HCT116 (cell line): ENCODE measurements at regions not wholly inside any gene's neighbourhood (a gene's known extent, or its start where the extent isn't known, plus 50 kb on each side); places are given as distances from the start of the nearest gene placed in this dataset.

Experiments
- ATAC-seq: fragments of 200-7000 bp; cut with Tn5 transposase; 2 replicates; pipeline ENCODE4 v1.9.1; 2020; ENCODE audit warnings: mild to moderate bottlenecking, moderate library complexity
- BruUV-seq: library from RNA; stranded (reverse); fragments of 400-500 nt; replicated peaks from 2 replicates; lab custom pipeline; 2021; lab: Mats Ljungman, UMichigan
- CTCF ChIA-PET: fragments of 300-600 bp; sonication (Branson Sonifier 250); formaldehyde crosslinking; loops from one replicate; lab custom pipeline; 2021; ENCODE audit warnings: antibody characterized with exemption; lab: Charles Lee
- POLR2A ChIA-PET: fragments of 300-600, 350-600 bp; sonication (Branson Sonifier 250); formaldehyde crosslinking; loops from one replicate; lab custom pipeline; 2021; ENCODE audit warnings: antibody characterized with exemption; lab: Charles Lee
- RAD21 ChIA-PET, 2 experiments: fragments of 300-600 bp; sonication (Branson Sonifier 250); formaldehyde crosslinking; loops; one replicate each; lab custom pipeline; 2023; ENCODE audit warnings: low total read pairs in 2 of 2; ENCODE audit not compliant: uncharacterized antibody in 2 of 2, unreplicated experiment in 2 of 2, low non-redundant PET in 1 of 2; lab: Charles Lee
- DNase-seq: peaks from one replicate; pipeline ENCODE4 v3.0.0-alpha.2; 2010; ENCODE audit warnings: low read depth, low spot score
- H2AFZ ChIP-seq: fragments of 200-600 bp; shearing (Covaris generic), sonication (generic); 2 replicates; pipeline ENCODE4 v1.6.1; 2017; ENCODE audit warnings: low read depth, mixed run types, mixed read lengths, antibody characterized with exemption, low read length; ENCODE audit not compliant: poor library complexity, severe bottlenecking
- H3K27ac ChIP-seq: 2 replicates; pipeline ENCODE4 v1.5.1; 2012; ENCODE audit warnings: low read depth, low read length
- H3K27me3 ChIP-seq: fragments of 200-600 bp; sonication (generic); 2 replicates; pipeline ENCODE4 v1.6.1; 2016; ENCODE audit warnings: mixed run types, low read length, mixed read lengths; ENCODE audit not compliant: insufficient read depth
- H3K36me3 ChIP-seq, 2 experiments: fragments of 200-500 bp in 1 of 2; fragments of 200-600 bp in 1 of 2; sonication (Bioruptor generic) in 1 of 2; sonication (generic) in 1 of 2; 2 replicates each; pipeline versions ENCODE4 v1.5.1 to v1.6.1; 2014 to 2016; ENCODE audit warnings: low read length in 2 of 2, inconsistent platforms in 1 of 2, mixed read lengths in 1 of 2, mixed run types in 1 of 2; ENCODE audit not compliant: insufficient read depth in 2 of 2, control insufficient read depth in 1 of 2
- H3K4me1 ChIP-seq, 2 experiments: fragments of 200-600 bp in 1 of 2; sonication (generic) in 1 of 2; 2 replicates each; pipeline versions ENCODE4 v1.5.1 to v1.6.1; 2012 to 2017; ENCODE audit warnings: low read length in 2 of 2, inconsistent platforms in 1 of 2, mild to moderate bottlenecking in 1 of 2, mixed read lengths in 1 of 2, mixed run types in 1 of 2, moderate library complexity in 1 of 2; ENCODE audit not compliant: insufficient read depth in 2 of 2, control insufficient read depth in 1 of 2
- H3K4me2 ChIP-seq: fragments of 200-600 bp; sonication (generic); 2 replicates; pipeline ENCODE4 v1.6.1; 2017; ENCODE audit warnings: mixed run types, low read length, mixed read lengths
- H3K4me3 ChIP-seq, 2 experiments: fragments of 200-600 bp in 1 of 2; sonication (generic) in 1 of 2; replicated peaks in 1 of 2; 2 replicates each; pipeline ENCODE4 v1.5.1; 2011 to 2016; ENCODE audit warnings: low read length in 2 of 2, control low read depth in 1 of 2, low read depth in 1 of 2, mild to moderate bottlenecking in 1 of 2, mixed read lengths in 1 of 2, mixed run types in 1 of 2
- H3K79me2 ChIP-seq: fragments of 200-600 bp; sonication (generic); 2 replicates; pipeline ENCODE4 v1.6.1; 2017; ENCODE audit warnings: mild to moderate bottlenecking, mixed run types, low read length, moderate library complexity, mixed read lengths; ENCODE audit not compliant: insufficient read depth
- H3K9ac ChIP-seq: fragments of 200-600 bp; sonication (generic); 2 replicates; pipeline ENCODE4 v1.6.1; 2016; ENCODE audit warnings: low read length, mixed read lengths
- H3K9me2 ChIP-seq: fragments of 200-600 bp; sonication (generic), shearing (Covaris generic); 2 replicates; pipeline ENCODE4 v1.6.1; 2017; ENCODE audit warnings: mixed run types, mild to moderate bottlenecking, moderate library complexity; ENCODE audit not compliant: insufficient read depth
- H3K9me3 ChIP-seq, 2 experiments: fragments of 200-500 bp in 1 of 2; fragments of 200-600 bp in 1 of 2; sonication (Bioruptor generic) in 1 of 2; sonication (generic) in 1 of 2; 2 replicates each; pipeline ENCODE4 v1.6.1; 2014 to 2017; ENCODE audit warnings: low read length in 2 of 2, mixed read lengths in 2 of 2, inconsistent platforms in 1 of 2, low read depth in 1 of 2, mild to moderate bottlenecking in 1 of 2, mixed run types in 1 of 2, moderate library complexity in 1 of 2; ENCODE audit not compliant: control insufficient read depth in 1 of 2, insufficient read depth in 1 of 2
- H4K20me1 ChIP-seq: fragments of 200-600 bp; sonication (generic), shearing (Covaris generic); 2 replicates; pipeline ENCODE4 v1.6.1; 2017; ENCODE audit warnings: mixed run types, mild to moderate bottlenecking, moderate library complexity; ENCODE audit not compliant: insufficient read depth
- CBX3 ChIP-seq: IDR thresholded peaks from 2 replicates; pipeline ENCODE4 v1.6.1; 2012; ENCODE audit warnings: low read depth
- CEBPB ChIP-seq: IDR thresholded peaks from 2 replicates; pipeline ENCODE4 v1.6.1; 2012; ENCODE audit warnings: low read depth
- EZH2 ChIP-seq: fragments of 200-600 bp; sonication (generic); IDR thresholded peaks from 2 replicates; pipeline ENCODE4 v1.6.1; 2017; ENCODE audit warnings: antibody characterized with exemption, mixed run types
- POLR2AphosphoS5 ChIP-seq: IDR thresholded peaks from 2 replicates; pipeline ENCODE4 v1.6.1; 2011; ENCODE audit warnings: mild to moderate bottlenecking, low read depth, low read length, moderate library complexity
- RAD21 ChIP-seq: IDR thresholded peaks from 2 replicates; pipeline ENCODE4 v1.6.1; 2012; ENCODE audit warnings: low read depth, mild to moderate bottlenecking
- SIN3A ChIP-seq: IDR thresholded peaks from 2 replicates; pipeline ENCODE4 v1.6.1; 2012; ENCODE audit warnings: low read depth
- SRF ChIP-seq: IDR thresholded peaks from 2 replicates; pipeline ENCODE4 v1.6.1; 2012; ENCODE audit warnings: low read depth
- TCF7L2 ChIP-seq: IDR thresholded peaks from 2 replicates; pipeline ENCODE4 v1.7.0; 2011; ENCODE audit warnings: borderline replicate concordance, inconsistent platforms; ENCODE audit not compliant: insufficient read depth, insufficient read length; ENCODE audit errors: extremely low read depth
- YY1 ChIP-seq: IDR thresholded peaks from 2 replicates; pipeline ENCODE4 v1.6.1; 2011; ENCODE audit warnings: low read length, low read depth, moderate library complexity, mild to moderate bottlenecking; ENCODE audit not compliant: insufficient replicate concordance; ENCODE audit errors: extremely low read depth
- ZFX ChIP-seq: fragments of 450-650 bp; IDR thresholded peaks from 2 replicates; pipeline ENCODE4 v1.6.1; 2017
- ZNF274 ChIP-seq: fragments of 200-500 bp; sonication (Bioruptor generic); IDR thresholded peaks from 2 replicates; pipeline ENCODE4 v1.6.1; 2014; ENCODE audit warnings: mild to moderate bottlenecking, low read depth, low read length, inconsistent platforms
- intact Hi-C: fragments of 100-400 bp; cut with micrococcal nuclease; formaldehyde crosslinking; loops from 2 replicates; pipeline ENCODE4 v1.10.0; 2022
- TF ChIP-seq, protein P1 (sequence below): IDR thresholded peaks from 2 replicates; pipeline ENCODE4 v1.6.1; 2012
- TF ChIP-seq, protein P2 (sequence below): IDR thresholded peaks from 2 replicates; pipeline ENCODE4 v1.6.1; 2012
- TF ChIP-seq, protein P3 (sequence below): IDR thresholded peaks from 2 replicates; pipeline ENCODE4 v1.6.1; 2012; ENCODE audit warnings: low read depth

DNA sequence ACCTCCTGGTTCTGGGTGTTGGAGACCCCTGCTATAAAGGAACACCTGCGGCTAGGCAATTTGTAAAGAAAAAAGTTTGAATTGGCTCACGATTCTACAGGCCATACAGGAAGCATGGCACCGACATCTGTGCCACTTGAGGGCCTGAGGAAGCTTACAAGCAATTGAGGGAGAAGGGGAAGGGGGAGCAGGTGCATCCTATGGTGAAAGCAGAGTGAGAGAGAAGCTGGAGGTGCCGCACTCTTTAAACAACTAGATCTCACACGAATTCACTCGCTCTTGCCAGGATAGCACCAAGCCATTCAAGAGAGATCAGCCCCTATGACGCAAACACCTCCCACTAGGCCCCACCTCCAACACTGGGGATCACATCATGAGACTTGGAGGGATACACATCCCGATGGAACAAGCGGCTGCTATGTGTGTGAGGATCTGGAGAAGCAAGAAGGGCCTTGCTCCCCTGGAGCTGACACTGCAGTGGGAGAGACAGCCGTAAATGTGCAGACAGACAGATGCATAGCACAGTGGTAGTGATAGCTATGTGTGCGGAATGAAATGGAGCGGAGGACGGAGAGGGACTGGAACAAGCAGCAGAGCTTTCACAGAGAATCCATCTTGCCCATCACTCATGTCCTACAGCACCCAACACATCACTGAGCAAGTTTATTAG, 60.7 kb upstream of the HELT start:
- CTCF ChIA-PET, result no interaction called here
- intact Hi-C loops, result no loop called here
- DNase-seq (no peak), ATAC-seq (no peak)
- Histone ChIP-seq H3K9me2 (no peaks in the 10 kb centered on the region), H3K9ac (no peak overlapping the region), H3K4me1 (peaks cover 0 to 9% of the 10 kb centered on the region in 2 experiments; a peak in 3 of 4 replicates), H3K27ac (no peak overlapping the region), H3K9me3 (no peaks in the 10 kb centered on the region), H3K79me2 (no peaks in the 10 kb centered on the region), H2AFZ (no peak overlapping the region), H4K20me1 (no peaks in the 10 kb centered on the region), H3K4me2 (no peak overlapping the region), H3K4me3 (no peak overlapping the region), H3K27me3 (no peaks in the 10 kb centered on the region), H3K36me3 (no peaks in the 10 kb centered on the region)
- no peak for TF ChIP-seq CBX3
- TF ChIP-seq RAD21, result no peak
- no peak for TF ChIP-seq SRF
- no peak for TF ChIP-seq YY1
- TF ChIP-seq, protein P1, sequence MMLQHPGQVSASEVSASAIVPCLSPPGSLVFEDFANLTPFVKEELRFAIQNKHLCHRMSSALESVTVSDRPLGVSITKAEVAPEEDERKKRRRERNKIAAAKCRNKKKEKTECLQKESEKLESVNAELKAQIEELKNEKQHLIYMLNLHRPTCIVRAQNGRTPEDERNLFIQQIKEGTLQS, result no peak
- TF ChIP-seq CEBPB, result no peak
- no peak for TF ChIP-seq ZFX
- TF ChIP-seq ZNF274, result no peak
- TF ChIP-seq POLR2AphosphoS5, result no peak
- no peak for TF ChIP-seq SIN3A
- no peak for TF ChIP-seq TCF7L2
- TF ChIP-seq EZH2, result no peak
- TF ChIP-seq, protein P2, sequence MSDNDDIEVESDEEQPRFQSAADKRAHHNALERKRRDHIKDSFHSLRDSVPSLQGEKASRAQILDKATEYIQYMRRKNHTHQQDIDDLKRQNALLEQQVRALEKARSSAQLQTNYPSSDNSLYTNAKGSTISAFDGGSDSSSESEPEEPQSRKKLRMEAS, result no peak
- TF ChIP-seq, protein P3, sequence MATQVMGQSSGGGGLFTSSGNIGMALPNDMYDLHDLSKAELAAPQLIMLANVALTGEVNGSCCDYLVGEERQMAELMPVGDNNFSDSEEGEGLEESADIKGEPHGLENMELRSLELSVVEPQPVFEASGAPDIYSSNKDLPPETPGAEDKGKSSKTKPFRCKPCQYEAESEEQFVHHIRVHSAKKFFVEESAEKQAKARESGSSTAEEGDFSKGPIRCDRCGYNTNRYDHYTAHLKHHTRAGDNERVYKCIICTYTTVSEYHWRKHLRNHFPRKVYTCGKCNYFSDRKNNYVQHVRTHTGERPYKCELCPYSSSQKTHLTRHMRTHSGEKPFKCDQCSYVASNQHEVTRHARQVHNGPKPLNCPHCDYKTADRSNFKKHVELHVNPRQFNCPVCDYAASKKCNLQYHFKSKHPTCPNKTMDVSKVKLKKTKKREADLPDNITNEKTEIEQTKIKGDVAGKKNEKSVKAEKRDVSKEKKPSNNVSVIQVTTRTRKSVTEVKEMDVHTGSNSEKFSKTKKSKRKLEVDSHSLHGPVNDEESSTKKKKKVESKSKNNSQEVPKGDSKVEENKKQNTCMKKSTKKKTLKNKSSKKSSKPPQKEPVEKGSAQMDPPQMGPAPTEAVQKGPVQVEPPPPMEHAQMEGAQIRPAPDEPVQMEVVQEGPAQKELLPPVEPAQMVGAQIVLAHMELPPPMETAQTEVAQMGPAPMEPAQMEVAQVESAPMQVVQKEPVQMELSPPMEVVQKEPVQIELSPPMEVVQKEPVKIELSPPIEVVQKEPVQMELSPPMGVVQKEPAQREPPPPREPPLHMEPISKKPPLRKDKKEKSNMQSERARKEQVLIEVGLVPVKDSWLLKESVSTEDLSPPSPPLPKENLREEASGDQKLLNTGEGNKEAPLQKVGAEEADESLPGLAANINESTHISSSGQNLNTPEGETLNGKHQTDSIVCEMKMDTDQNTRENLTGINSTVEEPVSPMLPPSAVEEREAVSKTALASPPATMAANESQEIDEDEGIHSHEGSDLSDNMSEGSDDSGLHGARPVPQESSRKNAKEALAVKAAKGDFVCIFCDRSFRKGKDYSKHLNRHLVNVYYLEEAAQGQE, result no peak
- POLR2A ChIA-PET, result no interaction called here
- RAD21 ChIA-PET, result no interaction called here
- no TSS peak for BruUV-seq
